ENCODE measurements at regions not wholly inside any gene's neighbourhood (a gene's known extent, or its start where the extent isn't known, plus 50 kb on each side); places are given as distances from the start of the nearest gene placed in this dataset.

- peak; percentile 70 for ATAC-seq
- TF ChIP-seq, protein P1, sequence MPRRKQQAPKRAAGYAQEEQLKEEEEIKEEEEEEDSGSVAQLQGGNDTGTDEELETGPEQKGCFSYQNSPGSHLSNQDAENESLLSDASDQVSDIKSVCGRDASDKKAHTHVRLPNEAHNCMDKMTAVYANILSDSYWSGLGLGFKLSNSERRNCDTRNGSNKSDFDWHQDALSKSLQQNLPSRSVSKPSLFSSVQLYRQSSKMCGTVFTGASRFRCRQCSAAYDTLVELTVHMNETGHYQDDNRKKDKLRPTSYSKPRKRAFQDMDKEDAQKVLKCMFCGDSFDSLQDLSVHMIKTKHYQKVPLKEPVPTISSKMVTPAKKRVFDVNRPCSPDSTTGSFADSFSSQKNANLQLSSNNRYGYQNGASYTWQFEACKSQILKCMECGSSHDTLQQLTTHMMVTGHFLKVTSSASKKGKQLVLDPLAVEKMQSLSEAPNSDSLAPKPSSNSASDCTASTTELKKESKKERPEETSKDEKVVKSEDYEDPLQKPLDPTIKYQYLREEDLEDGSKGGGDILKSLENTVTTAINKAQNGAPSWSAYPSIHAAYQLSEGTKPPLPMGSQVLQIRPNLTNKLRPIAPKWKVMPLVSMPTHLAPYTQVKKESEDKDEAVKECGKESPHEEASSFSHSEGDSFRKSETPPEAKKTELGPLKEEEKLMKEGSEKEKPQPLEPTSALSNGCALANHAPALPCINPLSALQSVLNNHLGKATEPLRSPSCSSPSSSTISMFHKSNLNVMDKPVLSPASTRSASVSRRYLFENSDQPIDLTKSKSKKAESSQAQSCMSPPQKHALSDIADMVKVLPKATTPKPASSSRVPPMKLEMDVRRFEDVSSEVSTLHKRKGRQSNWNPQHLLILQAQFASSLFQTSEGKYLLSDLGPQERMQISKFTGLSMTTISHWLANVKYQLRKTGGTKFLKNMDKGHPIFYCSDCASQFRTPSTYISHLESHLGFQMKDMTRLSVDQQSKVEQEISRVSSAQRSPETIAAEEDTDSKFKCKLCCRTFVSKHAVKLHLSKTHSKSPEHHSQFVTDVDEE (CRISPR knock-in tag; IDR thresholded peaks at IDR 0.05), result no peak
- no peak for TF ChIP-seq ZFP30 (CRISPR knock-in tag; IDR thresholded peaks at IDR 0.05)
- no peak for TF ChIP-seq GLIS3 (CRISPR knock-in tag; IDR thresholded peaks at IDR 0.05)
- no peak for TF ChIP-seq ISL1 (CRISPR knock-in tag; IDR thresholded peaks at IDR 0.05)
- TF ChIP-seq CREB5 (CRISPR knock-in tag; IDR thresholded peaks at IDR 0.05; ENCODE audit: low read depth), result no peak
- TF ChIP-seq ZC3H10 (CRISPR knock-in tag; IDR thresholded peaks at IDR 0.05), result no peak
- TF ChIP-seq SNAI2 (CRISPR knock-in tag; IDR thresholded peaks at IDR 0.05), result no peak
- TF ChIP-seq RARB (CRISPR knock-in tag; IDR thresholded peaks at IDR 0.05), result no peak
- TF ChIP-seq ZNF565 (CRISPR knock-in tag; conservative IDR thresholded peaks at IDR 0.05; ENCODE audit: low read depth), result no peak
Measured at GRCh38 chr10:50992972-50993766, 81.1 kb upstream of the PRKG1 start.

DNA sequence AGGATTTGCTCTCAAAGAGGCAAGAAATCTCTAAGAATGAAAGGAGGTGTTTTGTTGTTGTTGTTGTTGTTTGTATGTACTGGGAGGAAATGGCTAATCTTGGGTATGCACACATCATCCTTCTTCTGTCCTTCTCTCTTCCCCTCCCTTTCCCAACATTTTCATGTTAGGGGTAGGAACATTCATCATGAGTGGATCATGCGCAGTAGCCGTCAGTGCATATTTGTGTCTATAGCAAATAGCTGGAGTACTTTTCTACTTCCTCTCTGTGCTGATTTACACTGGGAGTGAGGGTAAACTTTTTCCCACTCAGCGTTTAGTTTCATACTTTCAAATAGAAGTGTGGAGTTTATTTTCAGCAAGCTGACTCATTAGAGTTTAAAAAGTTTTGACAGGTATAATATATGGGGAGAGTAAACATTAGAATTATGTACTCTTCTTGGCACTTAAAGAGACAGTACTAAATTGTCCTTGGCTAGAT, 80.5 kb upstream of the PRKG1 start:
- TF ChIP-seq PPARA (CRISPR knock-in tag; IDR thresholded peaks at IDR 0.05; ENCODE audit: borderline replicate concordance), result no peak
- TF ChIP-seq ZNF70 (CRISPR knock-in tag; IDR thresholded peaks at IDR 0.05), result no peak
- no peak for TF ChIP-seq RARB (CRISPR knock-in tag; IDR thresholded peaks at IDR 0.05)
- no peak for TF ChIP-seq ZNF8 (CRISPR knock-in tag; IDR thresholded peaks at IDR 0.05)
- TF ChIP-seq TOX (CRISPR knock-in tag; IDR thresholded peaks at IDR 0.05; ENCODE audit: borderline replicate concordance), result no peak
- no peak for TF ChIP-seq ESRRG (CRISPR knock-in tag; IDR thresholded peaks at IDR 0.05)
- no peak for TF ChIP-seq ZNF565 (CRISPR knock-in tag; conservative IDR thresholded peaks at IDR 0.05; ENCODE audit: low read depth)
- TF ChIP-seq, protein P1 (CRISPR knock-in tag; IDR thresholded peaks at IDR 0.05), result no peak
- TF ChIP-seq TCF4 (CRISPR knock-in tag; IDR thresholded peaks at IDR 0.05; ENCODE audit: borderline replicate concordance), result no peak
- no peak for TF ChIP-seq ARNTL (CRISPR knock-in tag; IDR thresholded peaks at IDR 0.05; ENCODE audit: borderline replicate concordance, low read depth)
- TF ChIP-seq BACH2 (CRISPR knock-in tag; IDR thresholded peaks at IDR 0.05; ENCODE audit: borderline replicate concordance), result no peak
- no peak for TF ChIP-seq GLIS3 (CRISPR knock-in tag; IDR thresholded peaks at IDR 0.05)
- TF ChIP-seq ZC3H10 (CRISPR knock-in tag; IDR thresholded peaks at IDR 0.05), result no peak
- no peak for TF ChIP-seq CSRNP3 (CRISPR knock-in tag; IDR thresholded peaks at IDR 0.05)
- TF ChIP-seq, protein P2, sequence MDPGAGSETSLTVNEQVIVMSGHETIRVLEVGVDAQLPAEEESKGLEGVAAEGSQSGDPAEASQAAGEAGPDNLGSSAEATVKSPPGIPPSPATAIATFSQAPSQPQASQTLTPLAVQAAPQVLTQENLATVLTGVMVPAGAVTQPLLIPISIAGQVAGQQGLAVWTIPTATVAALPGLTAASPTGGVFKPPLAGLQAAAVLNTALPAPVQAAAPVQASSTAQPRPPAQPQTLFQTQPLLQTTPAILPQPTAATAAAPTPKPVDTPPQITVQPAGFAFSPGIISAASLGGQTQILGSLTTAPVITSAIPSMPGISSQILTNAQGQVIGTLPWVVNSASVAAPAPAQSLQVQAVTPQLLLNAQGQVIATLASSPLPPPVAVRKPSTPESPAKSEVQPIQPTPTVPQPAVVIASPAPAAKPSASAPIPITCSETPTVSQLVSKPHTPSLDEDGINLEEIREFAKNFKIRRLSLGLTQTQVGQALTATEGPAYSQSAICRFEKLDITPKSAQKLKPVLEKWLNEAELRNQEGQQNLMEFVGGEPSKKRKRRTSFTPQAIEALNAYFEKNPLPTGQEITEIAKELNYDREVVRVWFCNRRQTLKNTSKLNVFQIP (CRISPR knock-in tag; IDR thresholded peaks at IDR 0.05; ENCODE audit: borderline replicate concordance, low read depth), result no peak
- ATAC-seq, result peak; percentile 47

All from SK-N-SH treated with all-trans-retinoic acid at 6 μM for 48 hours (cell line).